Choroid plexus epithelial cell (primary cell): ENCODE measurements at regions not wholly inside any gene's neighbourhood (a gene's known extent, or its start where the extent isn't known, plus 50 kb on each side); places are given as distances from the start of the nearest gene placed in this dataset.
A peak's percentile ranks its signal among the peaks of the same experiment; 100 is the strongest.

Source experiments
- DNase-seq: peaks from one replicate; pipeline ENCODE4 v3.0.0-alpha.2; 2010; ENCODE audit warnings: low read depth
- H3K4me3 ChIP-seq: 2 replicates; pipeline ENCODE4 v1.5.1; 2011; ENCODE audit warnings: low read depth, mild to moderate bottlenecking, control low read depth, low read length, moderate library complexity
- TF ChIP-seq, protein P1 (sequence below): conservative IDR thresholded peaks from 2 replicates; pipeline ENCODE4 v1.5.1; 2011; ENCODE audit warnings: low read depth, mild to moderate bottlenecking, control low read depth, inconsistent platforms, low read length, moderate library complexity

DNA sequence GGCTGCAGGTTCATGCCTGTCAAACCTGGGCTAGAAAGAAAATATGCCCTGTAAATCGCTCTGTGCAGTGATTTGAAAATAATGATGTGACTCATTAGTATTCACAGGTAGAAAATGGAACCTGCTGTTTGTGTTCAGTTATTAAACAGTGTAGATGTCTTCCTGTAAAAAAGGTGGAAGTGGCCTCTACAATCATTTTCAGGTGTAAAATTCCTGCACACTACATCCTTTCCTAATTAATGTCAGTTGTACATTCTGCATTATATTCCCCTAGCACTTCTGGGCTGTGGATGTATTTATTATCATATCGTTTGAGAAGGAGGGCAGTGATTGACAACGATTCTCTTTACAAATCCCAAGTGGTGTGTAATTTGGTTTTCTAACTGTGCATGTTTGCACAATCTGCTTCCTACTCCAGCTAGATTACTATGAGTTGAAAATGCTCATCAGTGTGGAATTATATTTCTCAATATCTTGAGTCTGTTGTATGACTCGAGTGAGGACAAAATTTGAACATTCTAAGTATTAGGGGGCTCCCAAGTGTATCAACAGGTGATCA lies 454.0 kb upstream of the DDI1 start:
- H3K4me3 ChIP-seq: no peak overlapping the region
- TF ChIP-seq, protein P1, sequence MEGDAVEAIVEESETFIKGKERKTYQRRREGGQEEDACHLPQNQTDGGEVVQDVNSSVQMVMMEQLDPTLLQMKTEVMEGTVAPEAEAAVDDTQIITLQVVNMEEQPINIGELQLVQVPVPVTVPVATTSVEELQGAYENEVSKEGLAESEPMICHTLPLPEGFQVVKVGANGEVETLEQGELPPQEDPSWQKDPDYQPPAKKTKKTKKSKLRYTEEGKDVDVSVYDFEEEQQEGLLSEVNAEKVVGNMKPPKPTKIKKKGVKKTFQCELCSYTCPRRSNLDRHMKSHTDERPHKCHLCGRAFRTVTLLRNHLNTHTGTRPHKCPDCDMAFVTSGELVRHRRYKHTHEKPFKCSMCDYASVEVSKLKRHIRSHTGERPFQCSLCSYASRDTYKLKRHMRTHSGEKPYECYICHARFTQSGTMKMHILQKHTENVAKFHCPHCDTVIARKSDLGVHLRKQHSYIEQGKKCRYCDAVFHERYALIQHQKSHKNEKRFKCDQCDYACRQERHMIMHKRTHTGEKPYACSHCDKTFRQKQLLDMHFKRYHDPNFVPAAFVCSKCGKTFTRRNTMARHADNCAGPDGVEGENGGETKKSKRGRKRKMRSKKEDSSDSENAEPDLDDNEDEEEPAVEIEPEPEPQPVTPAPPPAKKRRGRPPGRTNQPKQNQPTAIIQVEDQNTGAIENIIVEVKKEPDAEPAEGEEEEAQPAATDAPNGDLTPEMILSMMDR: no peak
- DNase-seq: peak; percentile 10

DNA sequence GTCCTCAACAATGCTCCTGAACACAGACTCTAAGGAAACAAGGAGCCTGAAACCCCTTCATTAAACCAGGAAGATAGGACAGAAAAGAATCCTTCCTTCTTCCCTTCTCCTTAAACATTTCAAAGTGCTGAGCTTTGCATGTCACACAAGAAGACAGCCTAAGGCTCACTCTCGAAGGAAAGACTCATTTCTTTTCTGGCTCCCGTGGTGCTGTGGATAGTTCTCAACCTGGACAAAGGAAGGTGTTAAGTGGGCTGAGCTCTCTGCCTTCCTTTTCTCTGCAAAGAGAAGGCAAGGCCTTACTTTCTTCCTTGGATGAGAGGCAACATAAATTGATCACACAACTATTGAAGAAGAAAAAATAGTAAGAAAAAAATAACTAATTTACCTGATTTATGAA lies 452.4 kb upstream of the DDI1 start:
- TF ChIP-seq, protein P1: no peak
- no peak for DNase-seq
- H3K4me3 ChIP-seq: no peak overlapping the region

DNA sequence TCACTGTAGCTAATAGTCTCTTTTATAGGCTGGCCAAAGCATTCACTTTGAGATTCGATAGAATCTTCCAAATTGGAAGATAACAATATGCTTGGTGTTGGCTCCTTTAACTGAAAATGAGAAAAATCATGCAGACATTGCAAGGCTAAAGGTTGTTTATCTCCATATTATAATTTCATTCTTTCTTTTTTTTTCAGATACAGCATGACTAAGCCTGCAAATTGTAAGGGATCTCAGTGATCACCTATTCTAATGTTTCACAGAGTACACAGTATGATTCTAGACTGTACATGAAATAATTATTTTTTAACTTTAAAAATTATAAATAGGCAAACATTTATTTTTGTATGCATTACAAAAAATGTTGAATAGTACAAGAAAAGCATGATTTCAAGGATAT lies 451.7 kb upstream of the DDI1 start:
- no peak overlapping the region for H3K4me3 ChIP-seq
- DNase-seq: no peak
- TF ChIP-seq, protein P1: no peak

DNA sequence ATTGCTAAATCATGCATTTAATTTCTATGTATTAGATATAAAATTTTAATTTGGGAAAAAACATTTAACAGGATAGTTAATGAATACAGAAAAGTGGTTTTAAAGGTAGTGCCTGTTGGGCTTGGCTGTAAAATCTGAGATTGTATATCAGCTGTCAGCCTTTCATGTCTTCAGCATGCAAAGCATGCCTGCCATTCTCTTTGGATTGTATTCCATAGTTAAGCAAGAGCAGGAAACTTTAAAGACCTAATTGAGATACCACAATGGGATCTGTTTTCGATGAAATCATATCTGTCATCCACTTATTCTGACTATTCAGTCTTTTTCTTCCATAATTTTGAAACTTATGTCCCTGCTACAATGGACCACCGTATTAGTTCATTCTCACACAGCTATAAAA lies 451.0 kb upstream of the DDI1 start:
- TF ChIP-seq, protein P1: no peak
- no peak overlapping the region for H3K4me3 ChIP-seq
- no peak for DNase-seq

DNA sequence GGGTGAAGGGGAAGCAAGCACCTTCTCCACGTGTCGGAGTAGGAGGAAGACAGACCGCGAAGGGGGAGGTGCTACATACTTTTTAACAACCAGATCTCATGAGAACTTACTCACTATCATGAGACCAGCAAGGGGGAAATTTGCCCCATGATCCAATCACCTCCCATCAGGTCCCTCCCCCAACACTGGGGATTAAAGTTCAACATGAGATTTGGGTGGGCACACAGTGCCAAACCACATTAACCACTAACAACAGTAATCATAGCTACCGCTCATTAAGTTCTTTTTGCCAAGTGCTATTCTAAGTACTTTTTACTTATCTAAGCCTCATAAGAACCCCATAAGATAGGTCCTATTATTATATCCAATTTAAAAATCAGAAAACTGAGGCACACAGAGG lies 450.5 kb upstream of the DDI1 start:
- no peak for DNase-seq
- TF ChIP-seq, protein P1: no peak
- H3K4me3 ChIP-seq: no peak overlapping the region

DNA sequence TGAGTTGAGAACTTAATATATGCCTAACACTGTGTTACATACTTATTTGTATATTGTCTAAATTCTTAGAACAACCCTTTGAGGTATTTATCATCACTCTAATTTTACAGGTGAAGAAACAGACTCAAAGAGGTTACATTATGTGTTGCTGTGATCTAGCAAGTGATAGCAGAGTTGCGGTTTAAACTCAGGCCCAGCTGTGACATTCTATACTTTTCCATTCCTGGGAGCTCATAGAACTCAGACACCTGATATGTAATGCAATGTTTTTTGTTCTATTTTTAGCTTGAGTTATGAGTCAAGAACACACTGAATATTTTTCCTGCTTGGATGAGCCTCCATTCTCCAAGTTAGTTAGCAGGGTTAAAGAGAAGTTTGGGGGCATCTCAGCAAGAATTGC lies 449.7 kb upstream of the DDI1 start:
- H3K4me3 ChIP-seq: no peak overlapping the region
- peak; percentile 77 for DNase-seq
- TF ChIP-seq, protein P1: no peak
